Activated B cell treated with CpG ODN at 0.5 μM for 24 hours (primary cell): ENCODE measurements at regions not wholly inside any gene's neighbourhood (a gene's known extent, or its start where the extent isn't known, plus 50 kb on each side); places are given as distances from the start of the nearest gene placed in this dataset.

Source experiments
- ATAC-seq: fragments of 200-7000 bp; cut with Tn5 transposase; one replicate; pipeline ENCODE4 v1.10.0; 2021; ENCODE audit warnings: low read depth, mild to moderate bottlenecking, moderate library complexity
- CTCF ChIA-PET: fragments of 350-600 bp; sonication (Branson Sonifier 250); formaldehyde crosslinking; loops from one replicate; lab custom pipeline; 2021; ENCODE audit warnings: antibody characterized with exemption; lab: Charles Lee
- POLR2A ChIA-PET: fragments of 350-600 bp; sonication (Branson Sonifier 250); formaldehyde crosslinking; loops from one replicate; lab custom pipeline; 2021; ENCODE audit warnings: antibody characterized with exemption; lab: Charles Lee
- DNase-seq: peaks from one replicate; pipeline ENCODE4 v3.0.0; 2022
- H3K27ac Mint-ChIP-seq: one replicate; pipeline ENCODE4 v1.8.0; 2020; ENCODE audit warnings: mixed read lengths
- H3K27me3 Mint-ChIP-seq: one replicate; pipeline ENCODE4 v1.8.0; 2021; ENCODE audit warnings: mixed read lengths
- H3K36me3 Mint-ChIP-seq: one replicate; pipeline ENCODE4 v1.8.0; 2021; ENCODE audit warnings: low read depth, mixed read lengths
- H3K4me1 Mint-ChIP-seq: one replicate; pipeline ENCODE4 v1.8.0; 2021; ENCODE audit warnings: mixed read lengths
- H3K4me3 Mint-ChIP-seq: one replicate; pipeline ENCODE4 v1.8.0; 2020; ENCODE audit warnings: mild to moderate bottlenecking, mixed read lengths
- H3K9me3 Mint-ChIP-seq: one replicate; pipeline ENCODE4 v1.8.0; 2020; ENCODE audit warnings: mixed read lengths
- intact Hi-C: fragments of 100-400 bp; cut with micrococcal nuclease; formaldehyde crosslinking; loops from one replicate; pipeline ENCODE4 v1.15.1; 2024
- TF ChIP-seq, protein P1 (sequence below): fragments of 200-600 bp; IDR thresholded peaks from one replicate; pipeline ENCODE4 v1.8.0; 2022; ENCODE audit warnings: antibody characterized with exemption, mild to moderate bottlenecking

- peaks cover 23% of the 10 kb centered on the region for H3K9me3 Mint-ChIP-seq
- DNase-seq = no peak
- CTCF ChIA-PET = no interaction called here
Observed at GRCh38 chr14:104503691-104504090, 75.9 kb upstream of the C14orf180 start.

GRCh38 chr14:104504172-104504735 lies 75.3 kb upstream of the C14orf180 start:
- H3K9me3 Mint-ChIP-seq = peaks cover 24% of the 10 kb centered on the region
- POLR2A ChIA-PET = no interaction called here
- CTCF ChIA-PET = no interaction called here

More at GRCh38 chr14:104503691-104504090, 75.9 kb upstream of the C14orf180 start:
- intact Hi-C loops = no loop called here
- Mint-ChIP-seq H3K36me3 (no peaks in the 10 kb centered on the region), H3K27me3 (peaks cover 19% of the 10 kb centered on the region), H3K4me3 (no peak overlapping the region), H3K27ac (no peak overlapping the region), H3K4me1 (no peaks in the 10 kb centered on the region)
- no peak for ATAC-seq
- POLR2A ChIA-PET = no interaction called here
- TF ChIP-seq, protein P1, sequence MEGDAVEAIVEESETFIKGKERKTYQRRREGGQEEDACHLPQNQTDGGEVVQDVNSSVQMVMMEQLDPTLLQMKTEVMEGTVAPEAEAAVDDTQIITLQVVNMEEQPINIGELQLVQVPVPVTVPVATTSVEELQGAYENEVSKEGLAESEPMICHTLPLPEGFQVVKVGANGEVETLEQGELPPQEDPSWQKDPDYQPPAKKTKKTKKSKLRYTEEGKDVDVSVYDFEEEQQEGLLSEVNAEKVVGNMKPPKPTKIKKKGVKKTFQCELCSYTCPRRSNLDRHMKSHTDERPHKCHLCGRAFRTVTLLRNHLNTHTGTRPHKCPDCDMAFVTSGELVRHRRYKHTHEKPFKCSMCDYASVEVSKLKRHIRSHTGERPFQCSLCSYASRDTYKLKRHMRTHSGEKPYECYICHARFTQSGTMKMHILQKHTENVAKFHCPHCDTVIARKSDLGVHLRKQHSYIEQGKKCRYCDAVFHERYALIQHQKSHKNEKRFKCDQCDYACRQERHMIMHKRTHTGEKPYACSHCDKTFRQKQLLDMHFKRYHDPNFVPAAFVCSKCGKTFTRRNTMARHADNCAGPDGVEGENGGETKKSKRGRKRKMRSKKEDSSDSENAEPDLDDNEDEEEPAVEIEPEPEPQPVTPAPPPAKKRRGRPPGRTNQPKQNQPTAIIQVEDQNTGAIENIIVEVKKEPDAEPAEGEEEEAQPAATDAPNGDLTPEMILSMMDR = no peak

DNA sequence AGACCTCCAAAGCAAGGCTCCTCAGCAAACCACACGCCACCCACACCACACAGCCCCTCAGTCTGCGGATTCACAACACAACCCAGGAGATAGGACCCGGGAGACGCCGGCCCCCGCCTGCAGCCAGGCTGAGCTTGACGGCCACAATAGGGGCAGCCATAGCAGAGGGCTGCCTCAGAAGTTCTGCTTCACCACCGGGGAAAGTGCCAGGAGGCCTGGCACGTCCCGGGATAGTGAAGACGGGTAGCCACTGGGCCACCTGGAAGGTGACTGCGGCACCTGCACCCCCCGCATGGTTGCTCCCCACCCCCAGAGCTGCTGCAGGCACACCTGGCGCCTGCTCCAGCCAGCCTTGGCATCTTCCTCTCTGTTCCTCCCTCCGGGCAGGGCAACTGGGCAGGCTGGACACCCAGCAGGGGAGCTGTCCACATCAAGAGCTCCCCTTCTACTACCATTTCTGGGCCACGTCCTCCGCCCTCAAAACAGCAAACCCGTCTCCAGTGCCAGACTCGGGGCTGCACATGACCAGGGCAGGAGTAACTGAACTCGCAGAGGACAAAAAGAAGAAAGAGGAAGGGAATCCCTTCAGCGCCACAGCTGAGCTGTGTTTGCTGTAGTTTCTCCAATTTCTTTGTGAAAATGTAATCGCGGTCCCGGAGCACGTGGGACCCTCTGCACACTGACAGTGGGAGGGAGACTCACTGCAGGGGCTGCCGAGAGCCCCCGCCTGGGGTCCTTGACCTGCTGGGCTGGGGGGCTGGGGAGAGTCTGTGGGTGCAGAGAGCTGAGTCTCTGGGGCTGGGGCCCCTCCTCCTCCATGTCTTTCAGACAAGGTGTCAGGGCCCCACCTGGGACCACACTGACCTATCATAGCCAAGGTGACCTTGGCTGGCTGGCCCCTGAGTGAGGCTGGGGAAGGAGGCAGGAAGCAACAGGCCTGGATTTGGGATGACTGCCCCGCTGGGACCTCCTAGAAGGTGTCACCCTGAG lies 74.2 kb upstream of the C14orf180 start:
- DNase-seq (no peak), ATAC-seq (no peak)
- POLR2A ChIA-PET = interaction anchor here (0.6 kb wide), 1 partner anchor 326 kb away, joined by 8 read pairs; no protein-coding TSS in a partner anchor
- no peaks in the 10 kb centered on the region for H3K4me1 Mint-ChIP-seq
- H3K27ac Mint-ChIP-seq = no peak overlapping the region
- CTCF ChIA-PET = no interaction called here
- no peaks in the 10 kb centered on the region for H3K36me3 Mint-ChIP-seq
- H3K27me3 Mint-ChIP-seq = peaks cover 17% of the 10 kb centered on the region
- TF ChIP-seq, protein P1 = no peak
- peaks cover 24% of the 10 kb centered on the region for H3K9me3 Mint-ChIP-seq
- no peak overlapping the region for H3K4me3 Mint-ChIP-seq
- intact Hi-C loops = no loop called here

More at GRCh38 chr14:104504172-104504735, 75.3 kb upstream of the C14orf180 start:
- peaks cover 17% of the 10 kb centered on the region for H3K27me3 Mint-ChIP-seq
- ATAC-seq = no peak
- H3K4me3 Mint-ChIP-seq = no peak overlapping the region
- H3K36me3 Mint-ChIP-seq = no peaks in the 10 kb centered on the region
- H3K27ac Mint-ChIP-seq = no peak overlapping the region
- no peaks in the 10 kb centered on the region for H3K4me1 Mint-ChIP-seq
- intact Hi-C loops = no loop called here
- DNase-seq = no peak
- TF ChIP-seq, protein P1 = no peak

DNA sequence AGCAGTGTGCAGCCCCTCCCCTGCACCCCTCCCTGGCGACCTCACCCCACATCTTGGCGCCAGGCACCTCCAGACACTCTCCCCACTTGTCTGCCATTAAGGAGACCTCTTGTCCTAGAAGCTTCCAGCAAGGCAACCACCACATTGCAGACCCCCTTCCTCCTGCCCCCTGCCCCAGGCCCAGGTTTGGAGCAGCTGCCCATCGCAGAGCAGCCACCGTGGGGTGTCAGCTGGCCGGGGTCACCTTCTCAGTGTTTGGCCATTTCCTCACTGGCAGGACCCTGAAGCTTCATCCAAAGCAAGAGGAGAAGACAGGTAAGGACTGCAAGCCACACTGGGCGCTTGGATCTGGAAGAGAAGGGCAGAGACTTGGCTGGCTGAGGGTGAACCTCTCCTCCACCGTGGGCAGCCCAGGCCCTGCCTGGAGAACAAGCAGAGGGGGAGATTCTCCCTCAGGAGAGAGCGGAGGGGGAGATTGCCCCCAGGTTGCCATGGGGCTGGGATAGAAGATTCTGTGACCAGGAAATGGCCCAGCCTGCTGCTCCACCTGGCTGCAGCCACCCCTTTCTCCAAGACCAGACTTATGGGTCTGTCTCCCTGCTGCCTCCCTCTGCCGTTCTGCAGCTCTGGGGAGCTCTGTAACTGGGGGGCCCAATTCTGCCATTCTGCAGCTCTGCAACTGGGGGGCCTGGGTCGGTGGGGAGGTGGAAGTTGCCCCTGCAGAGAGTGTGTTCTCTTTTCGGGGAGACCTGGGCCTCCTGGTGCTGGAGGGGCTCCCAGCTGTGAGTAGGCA lies 72.9 kb upstream of the C14orf180 start:
- Mint-ChIP-seq H3K27ac (no peak overlapping the region), H3K9me3 (peaks cover 18% of the 10 kb centered on the region), H3K36me3 (no peaks in the 10 kb centered on the region), H3K4me3 (no peak overlapping the region), H3K4me1 (no peaks in the 10 kb centered on the region), H3K27me3 (peaks cover 17% of the 10 kb centered on the region)
- no peak for DNase-seq
- intact Hi-C loops = no loop called here
- TF ChIP-seq, protein P1 = no peak
- ChIA-PET CTCF (no interaction called here), POLR2A (no interaction called here)
- no peak for ATAC-seq
